Tibial nerve (tissue), 4 donors: ENCODE measurements at regions not wholly inside any gene's neighbourhood (a gene's known extent, or its start where the extent isn't known, plus 50 kb on each side); places are given as distances from the start of the nearest gene placed in this dataset.

ENCODE experiments used
- CTCF ChIP-seq, 5 experiments: fragments of 200-600 bp in 3 of 5; fragments of 450-650 bp in 2 of 5; sonication (generic) in 3 of 5; IDR thresholded peaks; one replicate each; pipeline ENCODE4 v1.5.1; 2016 to 2019; ENCODE audit warnings: antibody characterized with exemption in 5 of 5, mild to moderate bottlenecking in 3 of 5, moderate library complexity in 2 of 5
- EP300 ChIP-seq, 2 donors: sonication (generic); formaldehyde crosslinking; IDR thresholded peaks; one replicate each; pipeline ENCODE4 v1.6.1; 2017; ENCODE audit warnings: antibody characterized with exemption in 2 of 2, mild to moderate bottlenecking in 1 of 2
- POLR2A ChIP-seq, 2 donors: fragments of 450-650 bp; IDR thresholded peaks; one replicate each; pipeline ENCODE4 v1.6.1; 2017; ENCODE audit warnings: antibody characterized with exemption in 2 of 2, mild to moderate bottlenecking in 2 of 2, moderate library complexity in 2 of 2

DNA sequence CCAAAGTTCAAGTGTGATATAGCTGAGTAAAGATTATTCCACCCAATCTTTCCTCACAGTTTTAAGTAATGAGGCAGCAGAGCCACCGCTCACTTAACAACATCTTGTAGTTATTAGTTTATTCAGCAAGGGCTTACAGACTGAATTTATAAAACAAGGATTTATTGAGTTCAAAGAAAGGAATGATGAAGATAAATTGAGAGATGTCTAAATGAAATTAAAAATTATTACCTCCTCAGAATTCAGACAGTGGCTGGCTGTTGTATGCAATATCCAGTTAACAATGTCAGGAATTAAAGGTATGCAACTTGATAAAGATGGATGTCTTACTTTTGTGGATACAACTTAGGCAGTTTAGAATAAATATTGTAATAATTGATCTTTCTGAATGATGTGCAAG lies 927.3 kb upstream of the CDH2 start:
- no peak for TF ChIP-seq CTCF (IDR thresholded peaks at IDR 0.05)
- no peak for TF ChIP-seq POLR2A (IDR thresholded peaks at IDR 0.05)
- no peak for TF ChIP-seq EP300 (IDR thresholded peaks at IDR 0.05)
